HG03139 (cell line): ENCODE measurements at regions not wholly inside any gene's neighbourhood (a gene's known extent, or its start where the extent isn't known, plus 50 kb on each side); places are given as distances from the start of the nearest gene placed in this dataset.

Experiments
- ATAC-seq: cut with Tn5 transposase; IDR thresholded peaks from one replicate; pipeline ENCODE4 v1.9.1; 2021; ENCODE audit not compliant: unreplicated experiment

DNA sequence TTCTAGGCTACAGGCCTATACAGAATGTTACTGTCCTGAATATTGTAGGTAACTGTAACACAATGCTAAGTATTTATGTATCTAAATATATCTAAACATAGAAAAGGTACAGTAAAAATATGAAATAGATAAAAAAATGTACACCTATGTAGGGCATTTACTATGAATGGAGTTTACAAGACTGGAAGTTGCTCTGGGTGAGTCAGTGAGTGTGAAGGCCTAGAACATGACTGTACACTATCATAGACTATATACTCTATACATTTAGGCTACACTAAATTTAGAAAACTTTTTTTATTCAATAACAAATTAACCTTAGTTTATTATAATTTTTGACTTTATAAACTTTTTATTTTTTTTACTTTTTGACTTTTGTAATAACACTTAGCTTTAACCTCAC is 136.9 kb downstream of the DUSP10 start:
- ATAC-seq = no peak

DNA sequence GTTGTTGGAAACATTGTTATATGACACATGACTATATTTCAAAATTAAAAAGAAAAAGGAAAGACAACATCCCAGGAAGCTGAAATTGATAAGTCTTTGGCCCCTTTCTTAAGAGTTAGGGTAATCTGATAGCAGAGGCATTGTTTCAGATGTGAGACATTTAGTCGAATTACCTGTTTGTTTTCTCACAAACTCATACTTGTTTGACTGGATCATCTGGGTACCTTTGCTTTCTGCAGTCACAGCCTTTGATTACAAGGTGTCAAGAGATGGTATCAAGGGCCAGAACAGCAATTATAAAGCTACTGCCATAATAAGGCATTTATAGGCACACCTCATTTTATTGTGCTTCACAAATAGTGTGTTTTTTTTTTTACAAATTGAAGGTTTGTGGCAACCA is 136.3 kb downstream of the DUSP10 start:
- ATAC-seq = no peak

DNA sequence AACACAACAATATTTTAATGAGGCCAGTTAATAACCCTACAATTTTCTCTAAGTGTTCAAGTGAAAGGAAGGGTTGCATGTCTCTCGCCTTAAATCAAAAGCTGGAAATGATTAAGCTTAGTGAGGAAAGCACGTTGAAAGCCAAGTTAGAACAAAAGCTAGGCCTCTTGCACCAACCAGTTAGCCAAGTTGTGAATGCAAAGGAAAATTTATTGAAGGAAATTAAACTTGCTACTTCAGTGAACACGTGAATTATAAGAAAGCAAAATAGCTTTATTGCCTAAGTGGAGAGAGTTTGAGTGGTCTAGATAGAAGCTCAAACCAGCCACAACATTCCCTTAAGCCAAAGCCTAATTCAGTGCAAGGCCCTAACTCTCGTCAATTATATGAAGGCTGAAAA is 135.6 kb downstream of the DUSP10 start:
- ATAC-seq = no peak

DNA sequence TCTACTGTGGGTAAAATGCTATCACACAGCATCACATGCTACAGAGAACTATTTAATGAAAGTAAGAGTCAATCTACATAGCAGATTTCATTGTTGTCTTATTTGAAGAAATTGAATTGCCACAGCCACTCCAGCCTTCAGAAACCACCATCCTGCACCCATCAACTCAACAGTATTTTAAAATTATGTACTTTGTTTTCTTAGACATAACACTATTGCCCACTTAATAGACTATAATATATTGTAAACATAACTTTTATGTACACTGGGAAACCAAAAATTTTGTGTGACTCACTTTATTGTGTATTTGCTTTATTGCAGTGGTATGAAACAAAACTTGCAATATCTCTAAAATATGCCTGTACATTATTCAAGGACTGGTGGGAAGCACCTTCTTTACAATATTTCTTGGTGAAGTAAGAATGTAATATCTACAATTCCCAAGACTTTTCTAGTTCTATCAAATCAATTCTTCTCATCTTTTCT is 133.0 kb downstream of the DUSP10 start:
- no peak for ATAC-seq

DNA sequence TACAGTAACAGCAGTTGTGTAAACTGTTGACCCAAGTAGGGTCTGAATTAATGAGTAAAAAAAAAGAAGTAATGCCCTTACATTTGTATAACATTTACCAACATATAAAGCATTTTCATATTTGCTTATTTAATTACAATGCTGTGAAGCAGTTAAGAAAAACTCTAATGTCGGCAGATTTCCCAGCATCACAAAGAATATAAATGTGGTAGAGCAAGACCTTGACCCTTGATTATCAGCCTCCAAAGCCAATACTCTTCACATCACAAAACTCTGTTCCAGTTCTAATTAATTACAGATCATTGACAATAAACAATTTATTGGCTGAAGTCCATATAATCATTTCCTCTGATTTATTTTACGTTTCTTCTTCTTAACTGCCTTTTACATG is 130.2 kb downstream of the DUSP10 start:
- no peak for ATAC-seq

DNA sequence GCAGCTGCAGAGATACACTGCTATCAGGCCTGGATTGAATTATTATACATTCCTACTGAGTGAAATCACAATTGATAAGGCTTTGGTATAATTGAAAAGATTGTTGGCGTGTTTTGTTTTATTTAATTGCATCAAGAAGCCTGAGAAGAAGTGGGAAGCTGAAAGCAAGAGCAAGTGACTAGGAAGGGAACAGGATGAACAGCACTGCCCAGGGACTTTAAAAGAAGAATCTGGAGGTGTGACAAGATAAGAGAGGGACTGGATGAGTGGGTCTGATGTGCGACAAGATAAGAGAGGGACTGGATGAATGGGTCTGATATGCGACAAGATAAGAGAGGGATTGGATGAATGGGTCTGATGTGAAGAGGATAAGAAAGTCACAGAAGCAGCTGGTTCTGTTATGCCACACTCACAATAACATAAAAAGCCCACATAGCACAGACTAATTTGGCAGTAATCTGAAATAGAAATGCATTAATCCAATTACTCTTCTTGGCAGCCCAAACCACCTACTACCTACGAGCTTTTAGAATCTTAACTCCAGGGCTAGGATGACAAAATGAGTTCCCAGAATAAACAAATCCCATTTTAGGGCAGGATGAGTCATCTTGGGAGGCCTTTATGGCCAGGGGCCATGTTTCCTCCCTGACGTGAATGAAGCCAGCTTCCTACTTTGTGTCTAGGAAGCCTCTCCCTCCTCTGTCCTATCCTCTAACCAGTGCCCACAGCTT is 129.7 kb downstream of the DUSP10 start:
- no peak for ATAC-seq

DNA sequence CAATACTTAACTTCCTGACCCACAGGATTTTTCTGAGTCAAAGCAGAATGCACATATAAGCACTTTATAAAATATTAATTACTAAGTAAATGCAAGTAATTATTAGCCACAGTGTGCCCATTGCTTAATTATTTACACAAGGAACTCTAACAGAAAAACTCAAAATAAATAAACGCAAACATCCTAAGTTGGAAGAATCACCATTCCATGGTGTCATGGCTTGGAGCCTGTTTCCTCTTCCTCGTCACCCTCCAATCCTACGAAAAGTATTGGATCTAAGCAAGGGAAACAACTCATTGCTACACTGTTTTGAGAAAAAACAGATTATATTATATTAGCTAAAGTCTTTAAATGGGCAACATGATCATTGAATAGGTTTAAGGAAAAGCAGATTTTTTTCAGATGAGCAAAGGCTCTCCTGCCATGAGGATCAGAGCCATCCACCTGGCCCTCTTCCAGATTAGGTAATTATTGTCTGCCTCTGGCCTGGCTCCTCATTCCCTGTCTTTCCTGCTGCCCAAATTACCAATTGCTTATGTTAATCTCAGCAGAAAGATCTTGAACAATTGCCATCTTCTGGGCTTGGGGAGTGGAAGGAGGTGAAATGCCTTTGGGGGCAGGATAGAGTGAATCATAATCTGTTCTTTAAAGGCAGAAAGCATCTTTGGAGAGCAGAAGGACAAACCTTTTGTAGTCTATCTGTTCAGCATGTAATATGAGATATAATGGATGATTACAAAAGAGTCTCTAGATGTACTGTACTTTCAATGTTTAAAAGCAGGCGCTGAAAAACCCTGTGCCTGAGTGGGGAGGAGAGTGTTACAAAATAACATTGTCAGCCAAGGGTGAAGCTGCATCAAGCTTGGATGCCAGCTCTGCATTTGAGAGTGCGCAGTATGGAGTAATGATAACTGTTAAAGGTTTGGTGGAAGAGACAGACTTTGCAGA is 121.2 kb downstream of the DUSP10 start:
- no peak for ATAC-seq

DNA sequence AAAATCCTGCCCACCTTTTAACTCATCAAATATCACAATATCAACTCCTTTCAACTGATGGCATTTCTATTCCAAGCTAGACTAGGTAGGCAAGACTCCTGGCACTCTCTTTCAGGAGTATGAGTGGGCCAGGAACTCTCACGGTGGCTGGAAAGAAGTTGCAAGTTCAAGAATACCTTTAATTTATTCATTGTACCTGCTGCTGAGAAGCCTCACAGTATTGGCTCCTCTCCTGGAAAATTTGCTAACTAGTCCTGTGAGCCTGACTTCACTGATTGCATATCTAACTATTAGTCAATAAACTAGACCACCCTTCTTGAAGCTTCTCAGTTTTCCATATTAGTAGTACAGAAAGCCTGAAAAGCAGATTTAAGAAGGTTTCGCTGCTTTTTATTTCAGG is 120.2 kb downstream of the DUSP10 start:
- ATAC-seq = no peak

DNA sequence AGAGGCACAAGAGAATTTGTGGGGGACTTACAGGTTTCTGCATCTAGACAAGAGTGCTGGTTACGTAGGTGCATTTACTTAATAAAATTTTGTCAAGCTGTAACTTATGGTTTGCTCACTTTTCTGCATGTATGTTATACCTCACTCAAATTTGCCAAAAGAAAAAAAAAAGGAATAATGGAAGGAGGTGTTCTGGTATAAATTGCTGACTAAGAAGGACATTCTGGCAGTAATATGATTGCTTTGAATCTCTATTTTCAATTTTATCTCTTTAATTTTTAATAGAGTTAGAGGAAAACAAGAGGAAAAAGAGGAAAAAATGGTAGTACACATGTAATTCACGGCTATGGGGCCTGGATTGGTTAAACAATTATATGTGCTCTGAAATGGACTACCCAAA is 119.5 kb downstream of the DUSP10 start:
- ATAC-seq = no peak

DNA sequence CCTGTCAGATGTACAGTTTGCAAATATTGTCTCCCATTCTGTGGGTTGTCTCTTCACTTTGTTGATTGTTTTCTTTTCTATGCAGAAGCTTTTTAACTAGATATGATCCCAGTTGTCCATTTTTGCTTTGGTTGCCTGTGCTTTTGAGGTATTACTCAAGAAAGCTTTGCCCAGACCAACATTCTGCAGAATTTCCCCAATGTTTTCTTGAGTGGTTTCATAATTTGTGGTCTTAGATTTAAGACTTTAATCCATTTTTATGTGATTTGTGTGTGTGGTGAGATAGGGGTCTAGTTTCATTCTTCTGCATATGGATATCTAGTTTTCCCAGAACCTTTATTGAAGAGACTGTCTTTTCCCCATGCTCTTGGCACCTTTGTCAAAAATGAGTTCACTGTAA is 116.9 kb downstream of the DUSP10 start:
- no peak for ATAC-seq

DNA sequence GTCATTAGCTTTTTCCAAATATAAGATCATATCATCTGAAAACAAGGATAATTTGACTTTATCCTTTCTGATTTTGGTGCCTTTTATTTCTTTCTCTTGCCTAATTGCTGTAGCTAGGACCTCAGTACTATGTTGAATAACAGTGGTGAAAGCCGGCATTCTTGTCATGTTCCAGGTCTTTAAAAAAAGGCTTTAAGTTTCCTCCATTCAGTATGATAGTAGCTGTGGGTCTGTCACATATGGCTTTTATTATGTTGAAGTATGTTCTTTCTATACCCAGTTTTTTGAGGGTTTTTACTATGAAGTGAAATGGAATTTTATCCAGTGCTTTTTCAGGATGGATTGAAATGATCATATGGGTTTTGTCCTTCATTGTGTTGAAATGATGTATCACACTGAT is 115.8 kb downstream of the DUSP10 start:
- no peak for ATAC-seq

DNA sequence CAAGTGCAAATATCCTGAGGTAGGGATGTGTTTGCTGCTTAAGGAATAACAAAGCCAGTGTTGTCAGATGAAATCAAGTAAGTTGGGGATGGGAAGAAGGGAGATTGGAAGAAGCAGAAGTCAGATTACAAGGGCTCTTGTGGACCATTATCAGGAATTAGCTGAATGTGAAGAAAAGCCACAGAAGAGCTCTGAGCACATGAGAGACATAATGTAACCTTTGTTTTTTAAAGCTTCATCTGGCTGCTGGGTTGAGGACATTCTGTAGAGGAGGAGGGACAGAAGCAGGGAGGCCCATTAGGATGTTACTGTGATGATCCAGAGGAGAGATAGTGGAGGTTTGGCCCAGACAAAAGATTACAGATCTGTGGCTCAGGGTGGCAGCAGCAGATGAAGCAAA is 111.7 kb downstream of the DUSP10 start:
- no peak for ATAC-seq

DNA sequence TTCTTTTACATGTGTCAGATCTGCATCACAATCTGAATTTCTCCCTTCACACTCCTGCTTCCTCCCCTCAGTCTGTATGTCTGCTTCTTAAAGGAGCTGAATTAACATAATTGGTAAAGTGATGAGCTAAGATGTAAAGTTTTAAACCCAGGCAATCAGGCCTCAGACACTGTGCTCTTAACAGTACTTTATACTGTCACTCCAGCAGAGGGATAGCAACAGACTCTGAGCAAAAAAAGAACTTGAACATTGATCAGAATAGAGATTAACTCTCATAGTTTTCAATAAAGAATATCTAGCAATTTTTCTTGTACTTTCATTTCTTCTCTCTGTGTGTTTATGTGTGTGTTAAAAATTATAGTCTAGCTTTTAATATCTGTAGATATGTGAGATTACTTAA is 110.3 kb downstream of the DUSP10 start:
- ATAC-seq = no peak

DNA sequence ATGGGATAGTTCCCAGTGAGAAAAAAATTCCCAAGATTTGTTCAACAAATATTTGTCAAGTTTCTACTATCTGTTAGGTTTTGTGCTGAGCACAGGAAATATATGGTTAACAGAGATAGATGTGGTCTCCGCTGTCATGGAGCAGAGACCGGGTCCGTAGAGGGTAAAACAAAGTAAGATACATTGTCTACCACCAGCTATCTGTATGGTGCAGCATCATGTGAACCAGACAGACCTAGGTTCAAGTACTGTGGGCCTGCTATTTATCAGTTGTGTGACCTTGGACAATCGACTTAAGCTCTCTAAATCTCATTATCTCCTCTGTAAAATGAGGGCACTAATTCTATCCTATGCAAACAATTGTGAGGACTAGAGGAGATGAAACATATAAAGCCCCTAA is 109.8 kb downstream of the DUSP10 start:
- no peak for ATAC-seq

DNA sequence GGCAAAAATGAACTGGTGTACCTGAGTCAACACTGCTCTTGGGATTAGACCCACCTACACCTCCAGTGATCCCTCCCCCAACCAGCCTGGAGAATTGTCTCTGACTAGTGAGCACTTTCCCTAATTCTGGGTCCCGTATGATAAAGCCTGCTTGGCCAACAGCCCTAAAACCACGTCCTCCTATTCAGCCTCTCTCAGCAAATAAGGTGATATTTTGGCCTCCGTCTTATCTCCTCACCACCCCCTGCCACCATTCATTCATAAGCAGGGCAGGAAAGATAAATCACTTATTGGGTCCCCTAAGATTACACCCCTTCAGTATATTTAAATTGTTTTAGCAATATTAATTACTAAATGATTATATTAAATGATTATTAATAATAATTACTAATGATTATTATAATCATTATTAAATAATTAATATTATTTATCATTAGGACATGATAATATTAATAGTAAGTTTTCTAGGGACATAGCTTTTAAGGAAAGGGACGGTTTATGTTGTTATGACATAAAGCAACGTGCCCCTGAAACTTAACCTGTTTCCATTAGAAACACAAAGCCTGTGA is 108.0 kb downstream of the DUSP10 start:
- ATAC-seq = no peak

DNA sequence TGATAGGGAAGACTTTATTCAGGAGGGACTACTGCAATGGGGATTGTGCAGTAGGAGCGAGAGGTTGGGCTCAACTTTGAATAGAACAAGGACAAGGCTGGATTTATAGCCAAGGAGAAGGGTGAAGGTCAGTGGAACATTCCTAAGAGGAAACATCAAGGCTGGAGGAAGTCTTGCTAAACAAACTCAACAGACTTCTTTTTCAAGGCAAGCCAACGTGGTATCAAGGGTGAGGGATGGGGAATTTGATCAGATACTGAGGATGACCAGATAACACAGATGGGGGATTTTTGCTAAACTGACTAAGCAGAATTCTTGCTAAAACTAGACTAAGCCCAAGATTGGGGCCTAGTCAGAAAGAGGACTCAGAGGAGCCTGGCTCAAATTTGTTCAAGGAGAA is 107.3 kb downstream of the DUSP10 start:
- ATAC-seq = no peak

DNA sequence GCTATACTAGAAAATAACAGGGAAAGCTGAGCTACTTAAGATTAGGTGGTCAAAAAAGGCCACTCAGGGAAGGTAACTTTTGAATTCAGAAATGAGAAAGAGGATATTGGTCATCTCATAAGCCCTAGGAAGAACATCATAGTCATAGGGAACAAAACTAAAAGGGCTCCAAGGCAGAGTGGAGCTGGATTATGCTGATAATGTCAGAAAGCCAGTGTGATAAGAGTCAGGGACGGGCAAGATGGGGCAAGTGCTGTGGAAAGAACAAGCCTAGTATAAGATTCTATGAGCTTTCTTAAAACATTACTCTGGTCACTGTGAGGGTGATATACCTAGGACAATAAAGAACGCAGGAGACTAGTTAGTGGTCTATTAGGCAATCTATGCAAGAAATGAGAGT is 106.6 kb downstream of the DUSP10 start:
- no peak for ATAC-seq

DNA sequence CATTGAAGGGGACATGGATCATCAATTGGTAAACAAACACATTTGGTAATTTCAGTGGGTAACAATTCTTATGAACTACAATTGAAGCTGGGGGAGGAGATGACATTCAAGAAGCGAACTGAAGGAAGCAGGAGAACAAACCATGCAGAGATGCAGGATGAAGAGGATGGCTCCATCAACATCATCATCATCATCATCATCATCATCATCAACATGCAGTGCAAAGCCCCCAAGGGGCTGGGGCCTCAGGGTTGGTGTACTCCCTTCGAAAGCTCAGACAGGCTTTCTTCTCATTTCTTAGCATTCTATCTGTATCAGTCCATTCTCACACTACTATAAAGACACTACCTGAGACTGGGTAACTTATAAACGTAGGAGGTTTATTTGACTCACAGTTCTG is 105.8 kb downstream of the DUSP10 start:
- no peak for ATAC-seq

DNA sequence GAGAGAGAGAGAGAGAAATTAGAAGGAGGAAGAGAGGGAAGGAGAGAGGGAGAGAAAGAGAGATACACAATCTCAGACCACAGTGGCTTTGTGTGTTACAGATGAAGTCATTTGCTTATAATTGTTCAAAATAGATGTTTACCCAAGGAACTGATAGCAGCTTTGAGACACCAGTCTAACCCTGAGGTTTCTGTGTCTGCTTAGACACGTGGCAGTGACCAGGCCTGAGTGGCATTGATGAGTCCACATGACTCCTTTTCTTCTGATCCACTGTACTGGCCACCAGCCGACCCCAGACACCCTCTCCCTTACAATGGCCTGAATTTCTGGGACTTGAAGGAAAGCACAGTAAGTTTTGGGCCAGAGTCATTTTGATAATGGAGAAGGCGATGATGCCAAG is 104.9 kb downstream of the DUSP10 start:
- no peak for ATAC-seq

DNA sequence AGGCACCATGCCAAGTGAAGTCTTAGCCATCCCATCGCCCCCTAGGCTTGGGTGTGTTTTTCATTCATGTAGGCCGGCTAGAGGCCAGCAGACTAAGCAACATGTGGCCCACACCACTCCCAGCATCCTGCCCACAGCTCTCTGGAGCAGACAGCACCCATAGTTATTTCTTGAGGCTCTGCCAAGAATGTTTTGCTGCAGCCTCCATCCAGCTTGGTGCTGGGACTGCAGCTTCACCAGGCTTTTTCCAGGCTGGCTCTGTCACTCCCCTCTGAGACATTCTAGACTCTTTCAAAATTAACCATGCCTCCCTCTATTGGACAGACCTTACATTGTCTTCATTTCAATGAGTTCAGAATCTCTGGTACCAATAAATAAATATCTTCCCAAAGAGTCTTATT is 104.2 kb downstream of the DUSP10 start:
- no peak for ATAC-seq

DNA sequence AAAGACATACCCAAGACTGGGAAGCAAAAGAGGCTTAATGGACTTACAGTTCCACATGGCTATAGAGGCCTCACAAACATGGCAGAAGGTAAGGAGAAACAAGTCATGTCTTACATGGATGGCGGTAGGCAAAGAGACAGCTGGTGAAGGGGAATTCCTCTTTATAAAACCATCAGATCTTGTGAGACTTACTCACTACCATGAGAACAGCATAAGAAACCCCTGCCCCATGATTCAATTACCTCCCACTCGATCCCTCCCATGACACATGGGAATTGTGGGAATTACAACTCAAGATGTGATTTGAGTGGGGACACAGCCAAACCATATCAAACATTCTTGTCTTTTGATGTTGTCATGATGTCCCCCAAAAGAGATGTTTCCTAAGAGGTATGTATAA is 103.3 kb downstream of the DUSP10 start:
- ATAC-seq = no peak

DNA sequence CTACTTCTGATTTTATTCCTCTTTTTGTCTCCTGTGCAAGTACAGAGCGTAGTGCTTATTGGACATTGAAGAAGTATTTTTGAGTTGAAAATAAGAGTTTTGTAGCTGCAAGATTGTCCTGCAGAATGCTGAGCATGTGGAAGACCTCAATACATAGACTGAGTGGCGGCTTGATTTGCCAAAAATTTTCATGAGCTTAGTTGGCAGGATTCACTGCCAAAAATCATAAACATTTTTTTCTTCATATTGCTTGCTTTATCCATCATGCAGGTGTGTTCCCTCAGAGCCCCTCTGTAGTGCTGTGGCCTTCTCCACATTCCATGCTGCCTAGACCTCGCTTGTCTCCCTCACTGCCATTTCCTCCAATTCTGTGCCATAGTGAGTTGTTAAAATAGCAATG is 100.1 kb downstream of the DUSP10 start:
- no peak for ATAC-seq
